K562 (cell line): ENCODE measurements at regions not wholly inside any gene's neighbourhood (a gene's known extent, or its start where the extent isn't known, plus 50 kb on each side); places are given as distances from the start of the nearest gene placed in this dataset.

ENCODE experiments used
- BCLAF1 ChIP-seq, 2 experiments: fragments of 450-650 bp in 1 of 2; IDR thresholded peaks; 2 replicates each; pipeline ENCODE4 v1.6.1; 2011 to 2017; ENCODE audit warnings: low read depth in 2 of 2, antibody characterized with exemption in 1 of 2, borderline replicate concordance in 1 of 2, low read length in 1 of 2, mild to moderate bottlenecking in 1 of 2, mixed read lengths in 1 of 2; ENCODE audit not compliant: control insufficient read depth in 1 of 2
- C11orf30 ChIP-seq: fragments of 450-650 bp; IDR thresholded peaks from 2 replicates; pipeline ENCODE4 v1.6.1; 2016; ENCODE audit warnings: low read depth, mild to moderate bottlenecking
- HNRNPH1 ChIP-seq: fragments of 200-400 bp; formaldehyde crosslinking; optimal IDR thresholded peaks from 2 replicates; pipeline ENCODE3; 2017; ENCODE audit warnings: low read depth, mild to moderate bottlenecking, low read length, moderate library complexity
- MTA3 ChIP-seq: fragments of 450-650 bp; formaldehyde crosslinking; IDR thresholded peaks from 2 replicates; pipeline ENCODE4 v1.6.1; 2017; ENCODE audit warnings: mild to moderate bottlenecking, borderline replicate concordance
- RCOR1 ChIP-seq, 2 experiments: IDR thresholded peaks; 2 replicates each; pipeline ENCODE4 v1.6.1; 2012; ENCODE audit warnings: low read depth in 2 of 2, low read length in 2 of 2, borderline replicate concordance in 1 of 2, improper control_type of control experiment in 1 of 2
- TARDBP ChIP-seq: fragments of 450-650 bp; IDR thresholded peaks from 2 replicates; pipeline ENCODE4 v1.6.1; 2016
- ZNF316 ChIP-seq: fragments of 450-650 bp; IDR thresholded peaks from 2 replicates; pipeline ENCODE4 v1.6.1; 2016
- TF ChIP-seq, protein P1 (sequence below): sonication (generic); formaldehyde crosslinking; IDR thresholded peaks from 2 replicates; pipeline ENCODE4 v1.8.1; 2023; ENCODE audit warnings: mild to moderate bottlenecking, missing genetic modification reagents
- TF ChIP-seq, protein P2 (sequence below), 2 experiments: fragments of 450-650 bp; formaldehyde crosslinking in 1 of 2; IDR thresholded peaks; 2 replicates each; pipeline versions ENCODE4 v1.4.0 to v1.6.1; 2014 to 2020; ENCODE audit warnings: mild to moderate bottlenecking in 2 of 2, borderline replicate concordance in 1 of 2, low read depth in 1 of 2

DNA sequence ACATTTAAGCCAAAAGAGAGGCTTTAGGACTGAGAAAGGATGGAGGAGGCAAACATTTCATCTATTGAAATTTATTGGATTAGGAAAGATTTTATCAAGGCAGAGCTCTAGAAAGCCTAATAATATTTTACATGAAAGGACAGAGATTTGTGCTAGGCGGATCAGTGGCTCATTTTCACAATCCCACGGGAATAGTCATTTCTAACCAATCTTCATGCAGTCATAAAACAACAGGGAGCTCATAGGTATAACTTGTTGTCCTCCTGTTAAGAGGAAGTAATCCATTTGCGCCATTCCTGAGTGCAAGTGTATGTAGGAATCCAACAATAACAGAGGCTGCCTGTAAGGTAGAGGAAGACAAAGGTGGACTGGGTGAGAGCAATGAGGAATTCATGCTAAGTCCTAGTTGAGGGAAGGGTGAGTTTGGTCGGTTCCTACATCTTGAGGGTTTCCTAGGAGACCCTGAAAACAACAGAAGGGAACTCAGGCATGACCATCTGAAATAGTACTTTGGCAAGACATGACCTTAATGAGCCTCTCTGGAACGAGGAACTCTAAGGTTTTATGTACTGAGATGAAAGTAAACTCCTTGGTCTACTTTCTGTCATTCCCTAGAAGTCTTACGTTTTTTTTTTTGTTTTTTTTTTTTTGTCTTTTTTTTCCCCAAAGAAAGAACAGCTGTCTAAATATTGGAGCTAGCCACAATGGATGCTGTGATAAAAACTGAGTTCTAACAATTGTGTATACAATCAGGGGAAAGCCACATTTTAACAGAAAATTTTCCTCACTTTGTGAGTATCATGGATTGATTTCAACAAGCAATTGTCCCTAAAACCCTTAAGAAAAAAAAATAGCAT is 89.7 kb downstream of the GEMIN8 start (continued):
- TF ChIP-seq C11orf30 (no peak), MTA3 (no peak), TARDBP (no peak), RCOR1 (IDR thresholded peaks at IDR 0.05; ENCODE audit: borderline replicate concordance in 1 of 2, low read depth in 2 of 2, low read length in 2 of 2) (no peak), BCLAF1 (IDR thresholded peaks at IDR 0.05; ENCODE audit: borderline replicate concordance in 1 of 2, control insufficient read depth in 1 of 2, low read depth in 2 of 2, low read length in 1 of 2) (no peak), ZNF316 (no peak), HNRNPH1 (no peak)
- TF ChIP-seq, protein P1, sequence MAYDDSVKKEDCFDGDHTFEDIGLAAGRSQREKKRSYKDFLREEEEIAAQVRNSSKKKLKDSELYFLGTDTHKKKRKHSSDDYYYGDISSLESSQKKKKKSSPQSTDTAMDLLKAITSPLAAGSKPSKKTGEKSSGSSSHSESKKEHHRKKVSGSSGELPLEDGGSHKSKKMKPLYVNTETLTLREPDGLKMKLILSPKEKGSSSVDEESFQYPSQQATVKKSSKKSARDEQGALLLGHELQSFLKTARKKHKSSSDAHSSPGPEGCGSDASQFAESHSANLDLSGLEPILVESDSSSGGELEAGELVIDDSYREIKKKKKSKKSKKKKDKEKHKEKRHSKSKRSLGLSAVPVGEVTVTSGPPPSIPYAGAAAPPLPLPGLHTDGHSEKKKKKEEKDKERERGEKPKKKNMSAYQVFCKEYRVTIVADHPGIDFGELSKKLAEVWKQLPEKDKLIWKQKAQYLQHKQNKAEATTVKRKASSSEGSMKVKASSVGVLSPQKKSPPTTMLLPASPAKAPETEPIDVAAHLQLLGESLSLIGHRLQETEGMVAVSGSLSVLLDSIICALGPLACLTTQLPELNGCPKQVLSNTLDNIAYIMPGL (CRISPR knock-in tag), result no peak
- TF ChIP-seq, protein P2, sequence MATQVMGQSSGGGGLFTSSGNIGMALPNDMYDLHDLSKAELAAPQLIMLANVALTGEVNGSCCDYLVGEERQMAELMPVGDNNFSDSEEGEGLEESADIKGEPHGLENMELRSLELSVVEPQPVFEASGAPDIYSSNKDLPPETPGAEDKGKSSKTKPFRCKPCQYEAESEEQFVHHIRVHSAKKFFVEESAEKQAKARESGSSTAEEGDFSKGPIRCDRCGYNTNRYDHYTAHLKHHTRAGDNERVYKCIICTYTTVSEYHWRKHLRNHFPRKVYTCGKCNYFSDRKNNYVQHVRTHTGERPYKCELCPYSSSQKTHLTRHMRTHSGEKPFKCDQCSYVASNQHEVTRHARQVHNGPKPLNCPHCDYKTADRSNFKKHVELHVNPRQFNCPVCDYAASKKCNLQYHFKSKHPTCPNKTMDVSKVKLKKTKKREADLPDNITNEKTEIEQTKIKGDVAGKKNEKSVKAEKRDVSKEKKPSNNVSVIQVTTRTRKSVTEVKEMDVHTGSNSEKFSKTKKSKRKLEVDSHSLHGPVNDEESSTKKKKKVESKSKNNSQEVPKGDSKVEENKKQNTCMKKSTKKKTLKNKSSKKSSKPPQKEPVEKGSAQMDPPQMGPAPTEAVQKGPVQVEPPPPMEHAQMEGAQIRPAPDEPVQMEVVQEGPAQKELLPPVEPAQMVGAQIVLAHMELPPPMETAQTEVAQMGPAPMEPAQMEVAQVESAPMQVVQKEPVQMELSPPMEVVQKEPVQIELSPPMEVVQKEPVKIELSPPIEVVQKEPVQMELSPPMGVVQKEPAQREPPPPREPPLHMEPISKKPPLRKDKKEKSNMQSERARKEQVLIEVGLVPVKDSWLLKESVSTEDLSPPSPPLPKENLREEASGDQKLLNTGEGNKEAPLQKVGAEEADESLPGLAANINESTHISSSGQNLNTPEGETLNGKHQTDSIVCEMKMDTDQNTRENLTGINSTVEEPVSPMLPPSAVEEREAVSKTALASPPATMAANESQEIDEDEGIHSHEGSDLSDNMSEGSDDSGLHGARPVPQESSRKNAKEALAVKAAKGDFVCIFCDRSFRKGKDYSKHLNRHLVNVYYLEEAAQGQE (IDR thresholded peaks at IDR 0.05; ENCODE audit: borderline replicate concordance), result no peak
- TF ChIP-seq, protein P2 (CRISPR knock-in tag; IDR thresholded peaks at IDR 0.05; ENCODE audit: low read depth), result no peak
